Sigmoid colon (tissue), 4 donors: ENCODE measurements at regions not wholly inside any gene's neighbourhood (a gene's known extent, or its start where the extent isn't known, plus 50 kb on each side); places are given as distances from the start of the nearest gene placed in this dataset.
"Not testable (repeated sequence)": the region's sequence is repeated elsewhere in the genome, so short reads cannot be mapped to it uniquely, and the experiment has no call there.

Source experiments
- EP300 ChIP-seq, 4 donors: sonication (generic); formaldehyde crosslinking; IDR thresholded peaks; one replicate each; pipeline ENCODE4 v1.6.1; 2017; ENCODE audit warnings: antibody characterized with exemption in 4 of 4
- POLR2A ChIP-seq, 2 donors: fragments of 450-650 bp; IDR thresholded peaks; one replicate each; pipeline ENCODE4 v1.6.1; 2016; ENCODE audit warnings: antibody characterized with exemption in 2 of 2, mild to moderate bottlenecking in 2 of 2, moderate library complexity in 2 of 2
- POLR2AphosphoS5 ChIP-seq, 4 donors: sonication (generic); formaldehyde crosslinking; IDR thresholded peaks; one replicate each; pipeline ENCODE4 v1.6.1; 2017; ENCODE audit warnings: antibody characterized with exemption in 4 of 4
- TF ChIP-seq, protein P1 (sequence below), 4 experiments: fragments of 450-650 bp in 3 of 4; fragments of 200-600 bp in 1 of 4; IDR thresholded peaks; one replicate each; pipeline ENCODE4 v1.5.1; 2016 to 2019; ENCODE audit warnings: antibody characterized with exemption in 4 of 4, mild to moderate bottlenecking in 3 of 4, moderate library complexity in 2 of 4

DNA sequence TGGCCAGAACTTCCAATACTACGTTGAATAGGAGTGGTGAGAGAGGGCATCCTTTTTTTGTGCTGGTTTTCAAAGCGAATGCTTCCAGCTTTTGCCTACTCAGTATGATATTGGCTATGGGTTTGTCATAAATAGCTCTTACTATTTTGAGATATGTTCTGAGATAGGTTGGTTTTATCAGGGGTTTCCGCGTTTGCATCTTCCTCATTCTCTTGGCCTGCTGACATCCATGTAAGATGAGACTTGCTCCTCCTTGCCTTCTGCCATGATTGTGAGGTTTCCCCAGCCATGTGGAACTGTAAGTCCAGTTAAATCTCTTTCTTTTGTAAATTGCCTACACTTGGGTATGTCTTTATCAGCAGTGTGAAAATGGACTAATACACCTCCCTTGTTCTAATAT, 71.2 kb upstream of the C7orf33 start:
- TF ChIP-seq, protein P1, sequence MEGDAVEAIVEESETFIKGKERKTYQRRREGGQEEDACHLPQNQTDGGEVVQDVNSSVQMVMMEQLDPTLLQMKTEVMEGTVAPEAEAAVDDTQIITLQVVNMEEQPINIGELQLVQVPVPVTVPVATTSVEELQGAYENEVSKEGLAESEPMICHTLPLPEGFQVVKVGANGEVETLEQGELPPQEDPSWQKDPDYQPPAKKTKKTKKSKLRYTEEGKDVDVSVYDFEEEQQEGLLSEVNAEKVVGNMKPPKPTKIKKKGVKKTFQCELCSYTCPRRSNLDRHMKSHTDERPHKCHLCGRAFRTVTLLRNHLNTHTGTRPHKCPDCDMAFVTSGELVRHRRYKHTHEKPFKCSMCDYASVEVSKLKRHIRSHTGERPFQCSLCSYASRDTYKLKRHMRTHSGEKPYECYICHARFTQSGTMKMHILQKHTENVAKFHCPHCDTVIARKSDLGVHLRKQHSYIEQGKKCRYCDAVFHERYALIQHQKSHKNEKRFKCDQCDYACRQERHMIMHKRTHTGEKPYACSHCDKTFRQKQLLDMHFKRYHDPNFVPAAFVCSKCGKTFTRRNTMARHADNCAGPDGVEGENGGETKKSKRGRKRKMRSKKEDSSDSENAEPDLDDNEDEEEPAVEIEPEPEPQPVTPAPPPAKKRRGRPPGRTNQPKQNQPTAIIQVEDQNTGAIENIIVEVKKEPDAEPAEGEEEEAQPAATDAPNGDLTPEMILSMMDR (IDR thresholded peaks at IDR 0.05) = not testable (repeated sequence)
- TF ChIP-seq EP300, POLR2AphosphoS5, POLR2A (IDR thresholded peaks at IDR 0.05): not testable (repeated sequence)
